HG02973 (cell line): ENCODE measurements at regions not wholly inside any gene's neighbourhood (a gene's known extent, or its start where the extent isn't known, plus 50 kb on each side); places are given as distances from the start of the nearest gene placed in this dataset.

Experiments used
- ATAC-seq: cut with Tn5 transposase; IDR thresholded peaks from one replicate; pipeline ENCODE4 v1.9.1; 2021; ENCODE audit warnings: moderate library complexity; ENCODE audit not compliant: unreplicated experiment

DNA sequence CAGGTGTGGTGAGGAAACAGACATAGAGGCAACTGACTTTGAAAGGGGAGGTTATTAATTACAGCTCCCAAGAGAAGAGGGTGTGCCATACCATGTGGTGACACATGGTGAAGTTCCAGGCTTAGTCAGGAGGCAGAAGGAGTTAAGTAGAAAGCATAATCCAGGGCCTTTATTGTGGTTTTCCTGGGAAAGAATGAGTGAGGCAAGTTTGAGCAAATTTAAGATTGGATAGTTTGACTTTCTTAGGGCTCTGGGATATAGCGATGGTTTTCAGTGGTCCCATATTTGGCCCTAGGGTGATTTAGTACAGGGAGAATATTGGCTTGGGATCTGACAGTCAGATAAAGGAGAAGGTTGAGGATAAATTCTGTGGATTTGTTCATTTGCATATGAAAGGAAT, 495.9 kb upstream of the FSTL5 start:
- ATAC-seq: no peak

DNA sequence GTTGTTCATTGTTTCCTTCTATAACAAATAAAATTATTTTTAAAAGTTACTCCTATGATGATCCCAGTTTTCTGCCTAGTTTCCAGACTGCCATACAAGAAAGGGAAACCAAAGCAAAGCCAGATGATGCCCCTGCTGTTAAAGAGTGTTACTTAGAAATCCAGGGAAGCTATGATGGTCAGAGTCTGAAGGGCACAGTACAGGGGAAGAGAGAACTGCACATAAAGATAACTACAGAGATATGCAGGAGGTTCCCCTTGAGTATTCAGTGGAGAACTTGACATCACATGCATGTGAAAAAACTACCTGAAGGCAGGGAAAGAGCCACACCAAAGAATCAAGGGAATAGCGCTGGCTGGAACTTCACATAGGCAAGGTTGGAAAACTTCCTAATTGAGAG, 494.2 kb upstream of the FSTL5 start:
- no peak for ATAC-seq

DNA sequence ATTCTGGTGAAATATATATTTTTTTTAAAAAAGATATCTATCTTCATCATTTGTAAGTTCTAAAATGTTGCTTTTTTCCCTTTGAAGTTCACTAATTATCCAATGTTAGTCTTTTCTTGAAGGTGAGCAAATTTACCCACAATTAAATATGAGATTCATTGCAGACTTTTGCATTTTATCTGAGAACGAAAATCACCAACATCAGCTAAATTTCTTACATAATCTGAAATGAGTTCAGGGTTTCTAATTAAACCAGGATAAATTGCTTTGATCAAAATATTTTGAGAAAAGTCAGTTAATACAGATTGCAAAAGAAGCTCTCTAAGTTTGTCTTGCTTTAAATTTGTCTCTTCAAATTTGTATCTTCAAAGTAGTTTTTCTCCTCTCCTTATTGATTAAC, 486.4 kb upstream of the FSTL5 start:
- no peak for ATAC-seq

DNA sequence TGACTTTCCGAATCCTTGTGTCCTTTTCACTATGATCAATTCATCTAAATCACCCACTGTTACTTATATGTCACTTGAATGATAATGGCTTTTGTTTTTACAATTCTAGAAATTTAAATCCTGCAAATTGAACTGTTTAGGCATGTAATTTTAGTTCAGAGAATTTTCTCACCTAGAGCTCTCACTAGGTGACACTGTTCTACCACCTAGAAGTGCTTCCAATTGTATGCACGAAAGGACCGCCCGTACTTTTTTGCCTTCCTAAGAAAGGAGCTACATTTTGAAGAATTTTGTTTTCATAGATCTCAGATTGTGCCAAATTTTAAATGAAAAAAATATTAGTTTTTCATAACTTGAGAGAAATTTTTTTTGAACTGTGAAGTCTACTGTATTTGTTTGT, 481.6 kb upstream of the FSTL5 start:
- no peak for ATAC-seq

DNA sequence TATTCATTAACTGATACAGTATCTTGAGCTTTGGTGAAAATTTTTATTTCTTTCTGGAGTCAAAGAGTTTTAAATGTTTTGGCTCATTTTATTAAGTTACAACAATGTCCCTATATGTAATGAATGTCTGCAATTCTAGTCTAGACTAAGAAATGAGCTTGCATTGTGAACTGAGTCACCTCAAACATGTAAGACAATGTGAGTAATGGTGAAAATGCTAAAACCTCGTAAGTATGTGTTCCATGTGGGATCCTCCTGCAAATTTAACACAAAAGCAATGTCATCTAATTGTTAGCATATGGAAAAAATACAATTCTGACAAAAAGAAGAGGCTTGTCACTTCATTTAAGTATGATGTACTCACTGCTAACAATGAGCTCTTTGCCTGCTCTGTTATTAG, 480.5 kb upstream of the FSTL5 start:
- no peak for ATAC-seq

DNA sequence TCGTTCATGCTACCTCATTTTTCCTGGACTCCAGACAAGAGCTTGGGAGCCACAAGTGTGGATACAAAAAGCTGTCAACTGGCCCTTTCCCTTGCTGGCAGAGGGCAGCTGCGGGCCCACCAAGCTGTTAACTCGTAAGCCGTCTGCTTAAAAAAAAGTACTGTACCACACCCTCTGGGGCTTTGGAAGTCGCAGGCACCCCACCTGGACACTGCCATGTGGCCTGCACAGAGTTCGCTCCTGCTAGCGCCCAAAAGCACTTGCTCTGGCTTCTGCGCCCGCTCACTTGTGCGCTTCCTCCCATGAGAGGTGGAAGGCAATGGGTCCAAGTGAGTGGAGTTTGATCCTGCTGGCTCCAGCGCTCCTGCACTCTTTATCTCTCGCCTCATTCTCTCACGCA, 476.4 kb upstream of the FSTL5 start:
- ATAC-seq: no peak

DNA sequence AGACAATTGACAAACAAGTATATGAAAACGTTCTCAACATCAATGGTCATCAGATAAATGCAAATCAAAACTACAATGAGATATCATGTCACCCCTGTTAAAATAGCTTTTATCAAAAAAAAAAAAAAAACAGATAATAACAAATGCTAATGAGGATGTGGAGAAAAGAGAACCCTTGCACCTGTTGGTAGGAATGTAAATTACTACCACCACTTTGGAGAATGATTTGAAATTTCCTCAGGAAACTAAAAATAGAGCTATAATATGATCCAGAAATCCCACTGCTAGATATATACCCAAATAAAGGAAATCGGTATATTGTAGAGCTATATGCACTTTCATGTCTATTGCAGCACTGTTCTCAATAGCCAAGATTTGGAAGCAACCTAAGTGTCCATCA, 470.6 kb upstream of the FSTL5 start:
- ATAC-seq: no peak

DNA sequence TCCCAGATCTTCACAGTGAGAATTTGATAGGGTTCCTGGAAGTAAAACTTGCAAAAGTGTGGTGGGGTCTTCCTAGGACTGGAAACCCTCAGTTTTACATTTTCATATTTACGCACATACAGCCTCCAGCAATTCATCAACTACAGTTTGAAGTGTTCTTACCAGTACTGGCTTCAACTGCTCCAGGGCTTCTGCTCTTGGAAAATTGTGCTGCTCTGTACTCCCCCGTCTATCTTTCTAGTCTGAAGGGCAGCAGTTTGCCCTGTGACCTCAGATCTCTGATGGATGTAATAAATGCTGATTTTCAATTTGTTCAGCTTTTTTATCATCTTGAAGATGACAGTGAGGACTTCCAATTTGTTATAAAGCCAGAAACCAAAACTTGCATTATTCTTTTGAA, 458.9 kb upstream of the FSTL5 start:
- no peak for ATAC-seq

DNA sequence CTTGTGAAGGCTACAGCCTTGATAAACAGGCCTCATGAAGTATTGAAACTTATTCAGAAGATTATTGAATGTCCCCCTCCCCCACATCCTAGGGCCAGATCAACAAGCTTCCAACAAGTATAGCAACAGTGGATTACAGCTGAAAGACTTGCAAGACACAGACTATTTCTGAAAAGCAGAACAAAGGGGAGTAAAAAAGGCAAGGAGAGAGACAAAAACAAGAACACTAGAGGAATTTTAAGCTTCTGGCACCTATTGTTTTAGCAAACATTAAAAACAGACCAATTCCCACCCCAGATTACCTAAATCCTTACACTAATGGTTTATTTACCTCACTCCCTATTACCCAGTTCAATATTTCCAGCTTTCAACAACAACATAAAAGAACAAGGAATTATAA, 446.3 kb upstream of the FSTL5 start:
- no peak for ATAC-seq

DNA sequence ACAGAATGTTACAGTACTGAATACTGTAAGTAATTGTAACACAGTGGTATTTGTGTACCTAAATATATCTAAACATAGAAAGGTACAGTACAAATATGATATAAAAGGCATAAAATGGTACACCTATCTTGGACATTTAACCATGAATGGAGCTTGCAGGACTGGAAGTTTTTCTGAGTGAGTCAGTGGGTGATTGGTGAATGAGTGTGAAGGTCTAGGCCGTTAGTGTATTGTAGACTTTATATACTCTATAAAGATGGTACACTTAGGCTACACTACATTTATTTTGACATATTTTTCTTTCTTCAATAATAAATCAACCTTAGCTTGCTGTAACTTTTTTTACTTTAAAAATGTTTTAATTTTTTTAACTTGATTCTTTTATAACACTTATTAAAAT, 422.5 kb upstream of the FSTL5 start:
- no peak for ATAC-seq

DNA sequence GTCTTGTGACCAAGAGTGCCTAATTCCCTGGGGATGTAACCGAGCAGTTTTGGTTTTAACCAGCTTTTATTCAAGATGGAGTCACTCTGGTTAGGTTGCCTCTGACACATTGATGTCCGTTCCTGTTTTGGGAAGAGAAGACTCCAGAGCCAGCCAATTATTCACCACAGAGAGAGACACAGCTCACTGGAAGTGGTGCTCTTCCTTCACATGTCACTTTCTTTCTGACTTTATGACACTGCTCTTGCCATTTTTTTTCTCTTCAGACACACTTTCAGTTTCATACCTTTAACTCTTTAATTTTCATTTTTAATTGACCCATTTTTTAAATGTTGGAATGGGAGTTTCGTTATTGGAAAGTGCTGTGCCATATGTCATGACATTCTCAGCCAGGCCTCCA, 418.4 kb upstream of the FSTL5 start:
- no peak for ATAC-seq

DNA sequence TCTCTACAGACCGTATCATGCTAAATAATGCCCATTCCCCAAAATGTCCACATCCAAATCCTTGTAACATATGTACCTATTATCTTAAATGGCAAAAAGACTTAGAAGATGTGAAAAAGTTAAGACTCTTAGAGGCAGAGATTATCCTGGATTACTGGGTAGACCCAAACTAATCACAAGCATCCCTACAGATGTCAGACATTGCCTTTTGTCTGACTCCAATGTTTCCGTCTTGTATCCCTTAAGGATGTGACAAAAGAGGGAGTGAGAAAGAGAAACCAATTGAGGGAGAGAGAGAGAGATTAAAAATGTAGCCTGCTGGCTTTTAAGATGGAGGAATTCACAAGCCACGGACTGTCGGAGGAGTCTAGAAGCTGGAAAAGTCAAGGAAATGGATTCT, 401.9 kb upstream of the FSTL5 start:
- no peak for ATAC-seq

DNA sequence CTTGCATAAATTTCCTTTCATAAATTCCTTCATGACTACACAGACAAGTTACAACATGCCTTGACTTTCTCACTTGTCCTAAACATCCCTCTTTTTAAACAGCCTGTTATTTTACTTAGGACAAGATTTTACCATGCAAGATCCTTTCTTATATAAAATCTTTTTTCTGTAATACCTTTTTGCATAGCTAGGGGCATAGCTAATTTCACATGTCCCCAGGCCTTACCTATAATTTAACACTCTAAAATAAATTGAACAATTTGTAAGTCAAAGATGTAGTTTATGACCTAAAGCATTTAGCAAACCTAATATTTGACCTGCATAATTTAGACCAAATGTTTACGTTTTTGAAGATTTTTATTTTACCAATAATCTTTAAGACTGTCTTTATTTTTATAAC, 396.3 kb upstream of the FSTL5 start:
- ATAC-seq: no peak

DNA sequence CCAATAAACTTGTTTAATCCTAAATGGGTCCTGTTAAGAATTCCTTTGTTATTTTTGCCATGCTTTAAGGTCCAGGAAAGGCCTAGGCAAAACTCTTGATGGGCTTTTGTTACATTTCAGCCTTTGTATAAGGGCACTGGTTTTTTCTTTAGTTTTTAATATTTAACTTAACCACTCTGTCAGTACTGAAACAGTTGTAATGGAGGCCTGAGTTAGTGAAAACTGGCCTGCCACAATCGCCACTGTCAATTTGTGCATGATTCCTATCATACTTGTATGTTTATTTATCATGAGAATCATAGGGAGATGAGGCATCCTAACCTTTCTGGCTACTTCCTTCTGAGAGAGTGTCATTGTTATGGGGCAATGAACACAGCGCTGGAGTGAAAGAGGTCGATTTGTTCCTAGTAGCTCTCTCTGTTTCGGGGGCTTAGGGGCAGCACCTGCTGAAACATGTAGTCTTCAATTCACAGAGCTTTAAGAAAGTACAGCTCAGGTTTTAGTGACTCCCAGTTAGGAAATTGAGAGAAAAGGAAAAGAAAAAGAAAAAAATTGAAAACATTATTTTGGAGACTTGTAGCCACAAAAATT, 393.8 kb upstream of the FSTL5 start:
- no peak for ATAC-seq

DNA sequence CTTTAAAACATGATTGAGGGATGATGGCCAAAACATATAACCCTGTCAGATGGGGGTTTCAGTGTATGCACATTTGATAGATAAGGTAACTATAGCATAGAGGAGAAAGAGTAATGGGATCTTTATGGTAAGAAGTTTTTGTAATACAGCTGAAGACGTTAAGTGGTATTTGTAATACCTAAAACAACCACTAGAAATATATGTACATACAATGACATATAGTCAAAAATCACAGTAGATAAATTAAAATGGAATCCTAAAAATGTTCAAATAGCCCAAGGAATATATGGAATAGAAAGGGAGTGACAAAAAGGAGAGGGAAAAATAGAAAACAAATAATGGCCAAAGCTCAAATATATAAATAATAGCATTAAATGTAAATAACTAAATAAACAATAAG, 371.3 kb upstream of the FSTL5 start:
- no peak for ATAC-seq

DNA sequence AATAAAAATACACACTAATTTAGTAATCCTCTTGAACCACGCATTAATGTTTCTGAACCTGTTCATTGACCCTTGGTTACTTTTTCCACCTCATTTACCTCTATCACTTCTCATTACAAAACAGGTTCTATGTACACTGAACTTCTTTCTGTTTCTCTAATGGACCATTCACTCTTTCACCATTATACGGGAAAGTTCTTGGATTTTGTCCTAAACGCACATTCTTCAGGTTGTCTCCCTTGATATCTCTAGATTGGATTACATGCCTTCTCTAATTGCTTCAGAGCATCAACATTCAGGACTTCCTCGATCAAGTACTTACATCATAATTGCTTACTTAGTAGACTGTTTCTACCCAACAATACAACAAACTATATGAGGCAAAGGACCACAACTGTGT, 359.4 kb upstream of the FSTL5 start:
- ATAC-seq: no peak

DNA sequence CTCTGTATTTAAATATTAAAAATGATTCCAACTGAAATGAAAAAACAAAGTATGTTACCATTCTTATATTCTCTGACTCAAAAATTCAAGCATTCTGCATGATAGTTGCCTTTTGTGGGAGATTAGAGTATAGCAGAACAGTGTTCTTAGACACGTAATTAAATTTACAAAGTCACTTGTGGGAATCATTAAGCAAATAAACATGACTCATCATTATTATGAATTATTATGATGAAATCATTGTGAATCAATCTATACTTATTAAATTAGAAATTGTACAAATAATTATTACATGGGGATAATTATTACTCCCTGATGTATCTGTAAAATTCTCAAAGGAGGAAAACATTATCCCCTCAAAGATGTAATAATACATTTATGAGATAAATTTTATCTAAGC, 358.9 kb upstream of the FSTL5 start:
- no peak for ATAC-seq

DNA sequence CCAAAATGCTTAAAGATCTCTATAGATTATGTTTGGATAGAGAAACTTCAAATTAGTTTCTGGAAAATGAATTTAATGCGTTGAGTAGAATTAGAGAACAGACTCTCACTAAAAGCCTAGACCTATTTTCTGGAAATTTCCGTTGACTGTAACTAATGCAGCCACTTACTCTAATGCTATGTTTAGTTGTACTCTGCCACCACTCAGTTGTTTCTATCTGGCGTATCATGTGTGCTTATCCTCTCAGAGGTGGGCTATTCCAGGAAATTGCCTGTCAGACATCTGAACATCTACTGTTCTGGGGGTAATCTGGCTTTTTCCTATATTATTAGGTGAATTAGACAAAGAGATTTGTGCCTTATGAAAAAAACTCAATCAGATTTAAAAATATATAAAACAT, 347.1 kb upstream of the FSTL5 start:
- ATAC-seq: no peak

DNA sequence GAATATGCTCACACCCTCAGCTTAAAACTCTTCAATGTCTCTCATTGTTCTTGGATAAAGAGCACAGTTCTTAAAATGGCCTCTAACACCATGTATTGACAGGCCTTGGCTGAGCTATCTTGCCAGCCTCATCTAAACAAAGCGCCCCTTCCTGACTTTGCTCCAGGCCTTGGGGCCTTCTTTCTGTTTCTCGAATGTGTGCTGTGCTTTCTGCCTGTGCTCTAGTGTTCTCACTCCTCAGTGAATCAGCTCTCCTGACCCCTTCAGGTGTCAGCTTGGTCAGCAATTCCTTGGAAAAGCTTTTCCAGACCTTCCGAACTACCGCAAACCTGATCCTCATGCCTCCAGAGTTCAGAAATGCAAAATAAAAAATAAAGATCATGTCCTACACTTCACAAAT, 346.3 kb upstream of the FSTL5 start:
- ATAC-seq: no peak

DNA sequence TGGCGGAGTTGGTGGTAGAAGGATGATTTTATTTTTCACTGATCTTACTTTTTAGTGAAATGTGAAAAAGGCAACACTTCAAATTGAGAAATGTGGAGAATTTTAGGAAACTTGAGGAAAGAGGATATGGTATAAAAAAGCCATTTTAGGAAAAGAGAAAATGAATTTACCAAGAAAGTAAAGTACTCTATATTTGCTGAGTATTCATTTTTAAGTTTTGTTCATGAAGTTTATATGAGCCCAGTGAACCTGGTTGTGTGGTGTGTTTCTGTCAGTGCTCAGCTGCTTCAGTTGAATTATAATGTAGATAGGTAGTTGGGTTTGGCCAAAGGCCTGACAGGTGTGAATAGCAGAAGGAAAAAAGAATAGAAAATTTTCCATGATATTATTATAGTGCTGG, 345.5 kb upstream of the FSTL5 start:
- ATAC-seq: no peak

DNA sequence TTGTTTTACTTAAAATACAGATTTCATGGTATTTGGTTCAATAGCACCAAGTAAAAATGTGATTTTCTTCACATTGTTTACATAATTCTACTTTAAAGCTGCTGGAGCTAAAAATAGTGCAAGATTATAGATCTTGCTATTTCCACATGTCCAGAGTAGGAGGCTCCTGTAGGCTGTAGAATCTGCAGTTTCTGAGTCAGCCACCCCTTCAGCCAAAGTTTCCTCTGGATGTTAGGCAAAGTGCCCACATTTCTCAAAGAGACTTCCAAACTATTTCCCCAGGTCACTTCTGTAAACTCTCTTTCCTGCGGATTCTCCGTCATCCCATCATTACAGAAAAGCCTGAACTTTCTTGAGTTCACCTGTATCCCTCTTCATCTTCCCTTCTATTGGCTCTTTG, 342.5 kb upstream of the FSTL5 start:
- no peak for ATAC-seq

DNA sequence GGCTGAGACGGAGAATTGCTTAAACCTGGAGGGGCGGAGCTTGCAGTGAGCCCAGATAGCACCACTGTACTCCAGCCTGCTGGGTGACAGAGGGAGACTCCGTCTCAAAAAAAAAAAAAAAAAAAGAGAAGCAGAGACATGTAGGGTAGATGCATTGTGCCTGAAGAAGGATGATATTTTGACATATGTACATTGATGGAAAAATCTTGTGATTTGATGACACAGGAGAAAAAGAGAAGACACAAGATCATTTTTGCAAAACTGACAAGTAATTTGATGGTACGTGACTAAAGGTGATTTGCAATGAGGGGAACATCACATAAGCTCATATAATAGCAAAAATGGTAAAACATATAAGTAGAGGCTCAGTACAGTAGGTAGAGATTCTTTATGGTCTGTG, 340.1 kb upstream of the FSTL5 start:
- no peak for ATAC-seq

DNA sequence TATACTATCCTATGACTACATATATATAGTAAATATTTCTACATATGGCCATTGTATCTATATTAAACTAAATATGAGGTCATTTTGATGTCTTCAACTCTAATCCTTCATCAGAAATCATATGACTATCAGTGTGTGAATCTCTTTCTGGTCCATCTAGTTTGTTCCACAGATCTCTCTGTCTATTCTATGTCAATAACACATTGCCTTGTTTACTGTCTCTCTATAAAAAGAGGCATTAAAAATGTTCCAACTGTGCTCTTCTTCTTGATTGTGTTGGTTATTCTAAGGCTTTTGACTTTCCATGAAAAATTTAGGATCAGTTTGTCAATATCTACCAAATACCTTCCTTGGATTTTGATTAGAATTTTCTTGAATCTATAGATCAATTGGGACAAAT, 338.3 kb upstream of the FSTL5 start:
- no peak for ATAC-seq

DNA sequence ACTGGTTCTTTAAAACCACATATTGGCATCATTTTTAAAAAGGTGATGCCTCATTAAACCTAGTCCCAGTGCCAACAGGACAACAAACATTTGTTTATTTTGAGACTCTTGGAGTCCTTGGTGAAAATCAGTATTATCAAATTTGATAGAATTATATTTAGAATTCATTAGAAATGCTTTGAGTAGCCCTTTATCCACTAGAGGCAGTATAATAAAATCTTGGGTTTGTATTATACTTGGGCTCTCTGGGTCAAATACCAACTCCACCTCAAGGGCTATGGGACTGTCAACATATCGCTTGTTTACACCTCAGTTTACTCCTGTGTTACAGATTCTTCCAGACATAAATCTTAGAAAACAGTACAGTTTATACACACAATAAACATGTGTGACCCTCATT, 335.7 kb upstream of the FSTL5 start:
- peak; percentile 55 for ATAC-seq
